B cell (primary cell): ENCODE measurements at regions not wholly inside any gene's neighbourhood (a gene's known extent, or its start where the extent isn't known, plus 50 kb on each side); places are given as distances from the start of the nearest gene placed in this dataset.

ENCODE experiments used
- ATAC-seq: fragments of 200-7000 bp; cut with Tn5 transposase; one replicate; pipeline ENCODE4 v1.10.0; 2021; ENCODE audit warnings: low read depth, mild to moderate bottlenecking, moderate number of reproducible peaks, moderate library complexity
- CTCF ChIA-PET: fragments of 350-600 bp; sonication (Branson Sonifier 250); formaldehyde crosslinking; loops from one replicate; lab custom pipeline; 2021; ENCODE audit warnings: antibody characterized with exemption, inconsistent platforms; lab: Charles Lee
- POLR2A ChIA-PET: fragments of 350-600 bp; sonication (Branson Sonifier 250); formaldehyde crosslinking; loops from one replicate; lab custom pipeline; 2021; ENCODE audit warnings: antibody characterized with exemption; lab: Charles Lee
- DNase-seq: peaks from one replicate; pipeline ENCODE4 v3.0.0; 2013
- H2AFZ ChIP-seq: 2 replicates; pipeline ENCODE4 v1.6.1; 2012; ENCODE audit warnings: mild to moderate bottlenecking, low read depth, low read length; ENCODE audit not compliant: insufficient read depth, poor library complexity, severe bottlenecking
- H3K27ac ChIP-seq, 2 donors: 1 replicate in 1 of 2; 2 replicates in 1 of 2; pipeline ENCODE4 v1.5.1; 2012 to 2013; ENCODE audit warnings: low read length in 2 of 2, mild to moderate bottlenecking in 2 of 2, moderate library complexity in 1 of 2
- H3K27me3 ChIP-seq, 4 experiments: fragments of 200-600 bp in 1 of 4; sonication (generic) in 1 of 4; replicated peaks in 1 of 4; 1 replicate in 2 of 4; 2 replicates in 2 of 4; pipeline versions ENCODE4 v1.6.1 to v1.7.0; 2013 to 2016; ENCODE audit warnings: low read length in 3 of 4, mild to moderate bottlenecking in 2 of 4, mixed read lengths in 1 of 4, moderate library complexity in 1 of 4; ENCODE audit not compliant: insufficient read depth in 4 of 4, control insufficient read depth in 3 of 4; ENCODE audit errors: control extremely low read depth in 1 of 4
- H3K36me3 ChIP-seq, 2 experiments: replicated peaks in 1 of 2; 1 replicate in 1 of 2; 2 replicates in 1 of 2; pipeline versions ENCODE4 v1.6.1 to v1.7.1; 2013; ENCODE audit warnings: low read length in 1 of 2; ENCODE audit not compliant: insufficient read depth in 2 of 2, control insufficient read depth in 1 of 2; ENCODE audit errors: control extremely low read depth in 1 of 2, extremely low read depth in 1 of 2
- H3K4me1 ChIP-seq, 2 donors: fragments of 200-600 bp in 1 of 2; sonication (generic) in 1 of 2; 1 replicate in 1 of 2; 2 replicates in 1 of 2; pipeline versions ENCODE4 v1.5.1 to v1.6.1; 2013 to 2017; ENCODE audit warnings: low read length in 2 of 2; ENCODE audit not compliant: control insufficient read depth in 2 of 2, insufficient read depth in 2 of 2
- H3K4me2 ChIP-seq: replicated peaks from 2 replicates; pipeline ENCODE3; 2012; ENCODE audit warnings: mild to moderate bottlenecking, low read depth, low read length; ENCODE audit not compliant: poor library complexity, severe bottlenecking
- H3K4me3 ChIP-seq, 5 experiments: fragments of 200-600 bp in 1 of 5; sonication (generic) in 1 of 5; 1 replicate in 3 of 5; 2 replicates in 2 of 5; pipeline versions ENCODE4 v1.5.1 to v1.7.0; 2011 to 2016; ENCODE audit warnings: low read length in 4 of 5, mild to moderate bottlenecking in 4 of 5, low read depth in 2 of 5, control low read depth in 1 of 5, moderate library complexity in 1 of 5; ENCODE audit not compliant: insufficient read depth in 1 of 5; ENCODE audit errors: control extremely low read depth in 1 of 5, extremely low read depth in 1 of 5
- H3K79me2 ChIP-seq: fragments of 200-600 bp; sonication (generic); one replicate; pipeline ENCODE4 v1.6.0; 2016; ENCODE audit warnings: low read length; ENCODE audit not compliant: control insufficient read depth, insufficient read depth
- H3K9ac ChIP-seq: fragments of 200-600 bp; sonication (generic); 2 replicates; pipeline ENCODE4 v1.6.1; 2017; ENCODE audit warnings: mild to moderate bottlenecking, low read length, moderate library complexity
- H3K9me3 ChIP-seq, 3 donors: one replicate each; pipeline versions ENCODE4 v1.6.1 to v1.7.1; 2013; ENCODE audit warnings: low read length in 2 of 3; ENCODE audit not compliant: control insufficient read depth in 2 of 3, insufficient read depth in 1 of 3; ENCODE audit errors: control extremely low read depth in 1 of 3
- H4K20me1 ChIP-seq: 2 replicates; pipeline ENCODE4 v1.6.0; 2012; ENCODE audit warnings: mild to moderate bottlenecking, low read length; ENCODE audit not compliant: insufficient read depth, control insufficient read depth, poor library complexity, severe bottlenecking
- H3K27ac Mint-ChIP-seq: one replicate; pipeline ENCODE4 v1.8.0; 2021; ENCODE audit warnings: mixed read lengths
- H3K27me3 Mint-ChIP-seq: one replicate; pipeline ENCODE4 v1.8.0; 2021; ENCODE audit warnings: mixed read lengths
- H3K4me1 Mint-ChIP-seq: one replicate; pipeline ENCODE4 v1.8.0; 2021; ENCODE audit warnings: mixed read lengths
- H3K4me3 Mint-ChIP-seq: one replicate; pipeline ENCODE4 v1.8.0; 2021; ENCODE audit warnings: mixed read lengths
- H3K9me3 Mint-ChIP-seq: one replicate; pipeline ENCODE4 v1.8.0; 2022; ENCODE audit warnings: mixed read lengths; ENCODE audit not compliant: insufficient read depth
- EZH2 ChIP-seq: IDR thresholded peaks from 2 replicates; pipeline ENCODE4 v1.6.1; 2012; ENCODE audit warnings: borderline replicate concordance, low read depth, mild to moderate bottlenecking, moderate library complexity, low read length; ENCODE audit not compliant: insufficient read depth, poor library complexity, severe bottlenecking
- WGBS: methylation state at CpG from one replicate; pipeline ENCODE4 v1.1.5; 2013; ENCODE audit warnings: missing lambda C conversion rate; ENCODE audit not compliant: insufficient coverage; 5-methylcytosine and 5-hydroxymethylcytosine counted together
- intact Hi-C: fragments of 100-400 bp; cut with micrococcal nuclease; formaldehyde crosslinking; loops from one replicate; pipeline ENCODE4 v1.10.0; 2022
- TF ChIP-seq, protein P1 (sequence below): fragments of 200-600 bp; IDR thresholded peaks from one replicate; pipeline ENCODE4 v1.8.0; 2022; ENCODE audit warnings: antibody characterized with exemption, mild to moderate bottlenecking

DNA sequence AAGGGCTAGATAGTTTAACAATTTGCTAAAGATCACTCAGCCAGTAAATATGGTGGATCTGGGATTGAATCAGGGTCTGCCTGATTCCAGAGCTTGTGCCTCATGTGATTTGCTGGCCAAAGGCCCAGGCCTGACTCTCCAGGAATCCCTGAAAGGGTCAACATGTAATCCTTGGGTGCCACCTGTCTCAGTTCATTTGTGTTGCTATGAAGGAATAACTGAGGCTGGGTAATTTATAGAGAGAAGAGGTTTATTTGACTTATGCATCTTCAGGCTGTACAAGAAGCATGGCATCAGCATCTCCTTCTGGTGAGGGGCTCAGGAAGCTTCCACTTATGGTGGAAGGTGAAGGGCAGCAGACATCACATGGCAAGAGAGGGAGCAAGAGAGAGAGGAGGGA lies 144.9 kb downstream of the FCRL5 start:
- Mint-ChIP-seq H3K9me3 (no peaks in the 10 kb centered on the region), H3K27ac (no peak overlapping the region)
- POLR2A ChIA-PET = no interaction called here

GRCh38 chr1:157405662-157406061 lies 146.7 kb downstream of the FCRL5 start:
- no peaks in the 10 kb centered on the region for H3K79me2 ChIP-seq
- POLR2A ChIA-PET = no interaction called here
- TF ChIP-seq, protein P1, sequence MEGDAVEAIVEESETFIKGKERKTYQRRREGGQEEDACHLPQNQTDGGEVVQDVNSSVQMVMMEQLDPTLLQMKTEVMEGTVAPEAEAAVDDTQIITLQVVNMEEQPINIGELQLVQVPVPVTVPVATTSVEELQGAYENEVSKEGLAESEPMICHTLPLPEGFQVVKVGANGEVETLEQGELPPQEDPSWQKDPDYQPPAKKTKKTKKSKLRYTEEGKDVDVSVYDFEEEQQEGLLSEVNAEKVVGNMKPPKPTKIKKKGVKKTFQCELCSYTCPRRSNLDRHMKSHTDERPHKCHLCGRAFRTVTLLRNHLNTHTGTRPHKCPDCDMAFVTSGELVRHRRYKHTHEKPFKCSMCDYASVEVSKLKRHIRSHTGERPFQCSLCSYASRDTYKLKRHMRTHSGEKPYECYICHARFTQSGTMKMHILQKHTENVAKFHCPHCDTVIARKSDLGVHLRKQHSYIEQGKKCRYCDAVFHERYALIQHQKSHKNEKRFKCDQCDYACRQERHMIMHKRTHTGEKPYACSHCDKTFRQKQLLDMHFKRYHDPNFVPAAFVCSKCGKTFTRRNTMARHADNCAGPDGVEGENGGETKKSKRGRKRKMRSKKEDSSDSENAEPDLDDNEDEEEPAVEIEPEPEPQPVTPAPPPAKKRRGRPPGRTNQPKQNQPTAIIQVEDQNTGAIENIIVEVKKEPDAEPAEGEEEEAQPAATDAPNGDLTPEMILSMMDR = no peak
- TF ChIP-seq EZH2 = no peak
- no peak overlapping the region for H2AFZ ChIP-seq
- intact Hi-C loops = no loop called here
- no peaks in the 10 kb centered on the region for H4K20me1 ChIP-seq
- CTCF ChIA-PET = interaction anchor here (1.0 kb wide), 1 partner anchor 76 kb away, joined by 3 read pairs; no protein-coding TSS in a partner anchor
- no peak overlapping the region for H3K27ac Mint-ChIP-seq
- DNase-seq = no peak
- H3K9me3 Mint-ChIP-seq = no peaks in the 10 kb centered on the region
- no peak overlapping the region for H3K4me3 Mint-ChIP-seq
- H3K36me3 ChIP-seq = no peaks in the 10 kb centered on the region
- H3K4me1 ChIP-seq = peaks cover 14 to 16% of the 10 kb centered on the region in 2 donors
- ATAC-seq = no peak
- no peak overlapping the region for H3K27ac ChIP-seq
- H3K4me3 ChIP-seq = no peak overlapping the region
- H3K27me3 ChIP-seq = no peaks in the 10 kb centered on the region
- H3K4me2 ChIP-seq = no peak overlapping the region
- H3K27me3 Mint-ChIP-seq = peaks cover 4% of the 10 kb centered on the region
- H3K9me3 ChIP-seq = no peaks in the 10 kb centered on the region
- H3K9ac ChIP-seq = no peak overlapping the region
- peaks cover 17% of the 10 kb centered on the region for H3K4me1 Mint-ChIP-seq
- 90% methylated on average over 2 of the region's 4 CpGs for WGBS

More for the DNA sequence above, 144.9 kb downstream of the FCRL5 start:
- Histone ChIP-seq H3K9me3 (no peaks in the 10 kb centered on the region), H3K4me3 (no peak overlapping the region), H3K27me3 (no peaks in the 10 kb centered on the region), H3K4me2 (no peak overlapping the region), H3K27ac (no peak overlapping the region), H2AFZ (no peak overlapping the region), H3K4me1 (peaks cover 14 to 16% of the 10 kb centered on the region in 2 donors), H4K20me1 (no peaks in the 10 kb centered on the region), H3K36me3 (no peaks in the 10 kb centered on the region), H3K79me2 (no peaks in the 10 kb centered on the region), H3K9ac (no peak overlapping the region)
- DNase-seq (no peak), ATAC-seq (no peak)
- Mint-ChIP-seq H3K27me3 (no peaks in the 10 kb centered on the region), H3K4me3 (no peak overlapping the region), H3K4me1 (peaks cover 17% of the 10 kb centered on the region)
- no peak for TF ChIP-seq EZH2
- TF ChIP-seq, protein P1 = no peak
- intact Hi-C loops = no loop called here
- CTCF ChIA-PET = no interaction called here
